Chondrocyte (in vitro differentiated cells): ENCODE measurements at regions not wholly inside any gene's neighbourhood (a gene's known extent, or its start where the extent isn't known, plus 50 kb on each side); places are given as distances from the start of the nearest gene placed in this dataset.
A peak's percentile ranks its signal among the peaks of the same experiment; 100 is the strongest.

Source experiments
- DNase-seq: peaks from one replicate; pipeline ENCODE4 v3.0.0; 2021; ENCODE audit warnings: mixed read lengths, low spot score
- H3K27ac Mint-ChIP-seq: one replicate; pipeline ENCODE4 v1.8.0; 2021; ENCODE audit warnings: mild to moderate bottlenecking, moderate library complexity, mixed read lengths; ENCODE audit not compliant: unreplicated experiment
- H3K27me3 Mint-ChIP-seq: 2 replicates; pipeline ENCODE4 v1.8.0; 2021; ENCODE audit warnings: low read depth, mixed read lengths
- H3K36me3 Mint-ChIP-seq: 2 replicates; pipeline ENCODE4 v1.8.0; 2021; ENCODE audit warnings: low read depth, mixed read lengths
- H3K4me1 Mint-ChIP-seq: 2 replicates; pipeline ENCODE4 v1.8.0; 2021; ENCODE audit warnings: low read depth, mild to moderate bottlenecking, mixed read lengths
- H3K4me3 Mint-ChIP-seq: one replicate; pipeline ENCODE4 v1.8.0; 2021; ENCODE audit warnings: mild to moderate bottlenecking, moderate library complexity, mixed read lengths; ENCODE audit not compliant: unreplicated experiment
- H3K9me3 Mint-ChIP-seq: 2 replicates; pipeline ENCODE4 v1.8.0; 2021; ENCODE audit warnings: low read depth, mixed read lengths
- TF ChIP-seq, protein P1 (sequence below): fragments of 200-600 bp; sonication (generic); IDR thresholded peaks from 2 replicates; pipeline ENCODE4 v1.5.0; 2021; ENCODE audit warnings: antibody characterized with exemption, mild to moderate bottlenecking, moderate library complexity

- TF ChIP-seq, protein P1, sequence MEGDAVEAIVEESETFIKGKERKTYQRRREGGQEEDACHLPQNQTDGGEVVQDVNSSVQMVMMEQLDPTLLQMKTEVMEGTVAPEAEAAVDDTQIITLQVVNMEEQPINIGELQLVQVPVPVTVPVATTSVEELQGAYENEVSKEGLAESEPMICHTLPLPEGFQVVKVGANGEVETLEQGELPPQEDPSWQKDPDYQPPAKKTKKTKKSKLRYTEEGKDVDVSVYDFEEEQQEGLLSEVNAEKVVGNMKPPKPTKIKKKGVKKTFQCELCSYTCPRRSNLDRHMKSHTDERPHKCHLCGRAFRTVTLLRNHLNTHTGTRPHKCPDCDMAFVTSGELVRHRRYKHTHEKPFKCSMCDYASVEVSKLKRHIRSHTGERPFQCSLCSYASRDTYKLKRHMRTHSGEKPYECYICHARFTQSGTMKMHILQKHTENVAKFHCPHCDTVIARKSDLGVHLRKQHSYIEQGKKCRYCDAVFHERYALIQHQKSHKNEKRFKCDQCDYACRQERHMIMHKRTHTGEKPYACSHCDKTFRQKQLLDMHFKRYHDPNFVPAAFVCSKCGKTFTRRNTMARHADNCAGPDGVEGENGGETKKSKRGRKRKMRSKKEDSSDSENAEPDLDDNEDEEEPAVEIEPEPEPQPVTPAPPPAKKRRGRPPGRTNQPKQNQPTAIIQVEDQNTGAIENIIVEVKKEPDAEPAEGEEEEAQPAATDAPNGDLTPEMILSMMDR: no peak
- H3K4me3 Mint-ChIP-seq: no peak overlapping the region
- no peak for DNase-seq
- H3K9me3 Mint-ChIP-seq: peaks cover 6% of the 10 kb centered on the region
- H3K4me1 Mint-ChIP-seq: peaks cover 10% of the 10 kb centered on the region
- no peak overlapping the region for H3K27ac Mint-ChIP-seq
- H3K27me3 Mint-ChIP-seq: no peaks in the 10 kb centered on the region
- H3K36me3 Mint-ChIP-seq: no peaks in the 10 kb centered on the region
These were observed 842.6 kb downstream of the TECRL start for GRCh38 chr4:63566658-63567057.

GRCh38 chr4:63563288-63564014 is 845.8 kb downstream of the TECRL start:
- Mint-ChIP-seq H3K27me3 (no peaks in the 10 kb centered on the region), H3K4me3 (no peak overlapping the region), H3K36me3 (peaks cover 2% of the 10 kb centered on the region), H3K4me1 (peaks cover 10% of the 10 kb centered on the region), H3K9me3 (peaks cover 8% of the 10 kb centered on the region), H3K27ac (no peak overlapping the region)
- TF ChIP-seq, protein P1: peak; percentile 85
- no peak for DNase-seq

- H3K27me3 Mint-ChIP-seq: no peaks in the 10 kb centered on the region
- peaks cover 2% of the 10 kb centered on the region for H3K36me3 Mint-ChIP-seq
- H3K4me3 Mint-ChIP-seq: no peak overlapping the region
- H3K9me3 Mint-ChIP-seq: peaks cover 8% of the 10 kb centered on the region
- TF ChIP-seq, protein P1: no peak
- DNase-seq: no peak
- no peak overlapping the region for H3K27ac Mint-ChIP-seq
- H3K4me1 Mint-ChIP-seq: peaks cover 10% of the 10 kb centered on the region
These were observed 850.5 kb downstream of the TECRL start for GRCh38 chr4:63558709-63559108.

GRCh38 chr4:63556332-63556731 is 852.9 kb downstream of the TECRL start:
- TF ChIP-seq, protein P1: no peak
- Mint-ChIP-seq H3K27me3 (no peaks in the 10 kb centered on the region), H3K9me3 (peaks cover 7% of the 10 kb centered on the region), H3K4me1 (no peaks in the 10 kb centered on the region), H3K36me3 (peaks cover 2% of the 10 kb centered on the region), H3K4me3 (no peak overlapping the region), H3K27ac (no peak overlapping the region)
- DNase-seq: no peak

DNA sequence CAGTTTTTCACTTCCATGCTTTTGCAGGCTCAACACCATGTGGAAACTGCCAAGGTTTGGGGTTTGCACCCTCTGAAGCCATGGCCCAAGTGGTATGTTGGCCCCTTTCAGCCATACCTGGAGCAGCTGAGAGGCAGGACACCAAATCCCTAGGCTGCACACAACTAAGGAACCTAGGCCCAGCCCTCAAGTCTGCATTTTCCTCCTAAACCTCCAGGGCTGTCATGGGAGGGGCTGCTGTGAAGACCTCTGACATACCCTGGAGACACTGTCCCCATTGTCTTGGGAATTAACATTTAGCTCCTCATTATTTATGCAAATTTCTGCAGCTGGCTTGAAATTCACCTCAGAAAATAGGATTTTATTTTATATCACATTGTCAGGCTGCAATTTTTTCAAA is 856.1 kb downstream of the TECRL start:
- Mint-ChIP-seq H3K36me3 (no peaks in the 10 kb centered on the region), H3K27ac (no peak overlapping the region), H3K9me3 (peaks cover 3% of the 10 kb centered on the region), H3K4me1 (no peaks in the 10 kb centered on the region), H3K27me3 (no peaks in the 10 kb centered on the region), H3K4me3 (no peak overlapping the region)
- DNase-seq: no peak
- TF ChIP-seq, protein P1: no peak
